ENCODE measurements at regions not wholly inside any gene's neighbourhood (a gene's known extent, or its start where the extent isn't known, plus 50 kb on each side); places are given as distances from the start of the nearest gene placed in this dataset.

- CTCF ChIA-PET = interaction anchor here (0.9 kb wide), 1 partner anchor 18 kb away, joined by 4 read pairs; no protein-coding TSS in a partner anchor
- POLR2A ChIA-PET = no interaction called here
Measured at GRCh38 chr14:98131406-98131805, 1140.6 kb downstream of the BCL11B start.

GRCh38 chr14:98133806-98134205 is 1138.2 kb downstream of the BCL11B start:
- no peak for TF ChIP-seq FOSL2 (IDR thresholded peaks at IDR 0.05; ENCODE audit: borderline replicate concordance, low read depth)
- TF ChIP-seq EZH2phosphoT487 (IDR thresholded peaks at IDR 0.05; ENCODE audit: borderline replicate concordance, low read depth) = no peak
- TF ChIP-seq ELF1 (IDR thresholded peaks at IDR 0.05) = no peak
- TF ChIP-seq EP300 (IDR thresholded peaks at IDR 0.05; ENCODE audit: borderline replicate concordance in 1 of 2, low read depth in 1 of 2, low read length in 1 of 2) = no peak
- TF ChIP-seq ZBTB33 (IDR thresholded peaks at IDR 0.05; ENCODE audit: borderline replicate concordance, low read depth) = no peak
- TF ChIP-seq NFIC (IDR thresholded peaks at IDR 0.05; ENCODE audit: borderline replicate concordance) = no peak
- H3K27ac ChIP-seq (ENCODE audit: low read depth in 2 of 2, low read length in 1 of 2) = no peak overlapping the region
- H4K20me1 ChIP-seq (ENCODE audit: insufficient read depth) = no peaks in the 10 kb centered on the region
- no peaks in the 10 kb centered on the region for H3K9me3 ChIP-seq
- H3K4me3 ChIP-seq (ENCODE audit: low read depth in 2 of 2, low read length in 1 of 2) = no peak overlapping the region
- H2AFZ ChIP-seq (ENCODE audit: low read depth) = no peak overlapping the region
- no peak overlapping the region for H3K9ac ChIP-seq
- POLR2A ChIA-PET = no interaction called here
- CTCF ChIA-PET = interaction anchor here (0.6 kb wide), 1 partner anchor 66 kb away, joined by 3 read pairs; no protein-coding TSS in a partner anchor
- no peaks in the 10 kb centered on the region for H3K79me2 ChIP-seq (ENCODE audit: insufficient read depth)
- 9% methylated on average over 4 of the region's 4 CpGs for WGBS (ENCODE audit: low lambda C conversion rate)
- no peak overlapping the region for H3K4me2 ChIP-seq
- H3K4me1 ChIP-seq (ENCODE audit: control insufficient read depth in 1 of 2, insufficient read depth in 2 of 2, low read depth in 1 of 2, low read length in 1 of 2) = no peaks in the 10 kb centered on the region
- no peaks in the 10 kb centered on the region for H3K9me2 ChIP-seq
- H3F3A ChIP-seq (replicated peaks; ENCODE audit: insufficient read depth) = no peaks in the 10 kb centered on the region
- no peaks in the 10 kb centered on the region for H3K36me3 ChIP-seq (replicated peaks in 1 of 2; ENCODE audit: control insufficient read depth in 1 of 2, insufficient read depth in 2 of 2, low read length in 1 of 2)
- H3K27me3 ChIP-seq (ENCODE audit: insufficient read depth) = no peaks in the 10 kb centered on the region
- no peak for DNase-seq

More at GRCh38 chr14:98131406-98131805, 1140.6 kb downstream of the BCL11B start:
- Histone ChIP-seq H3K9ac (no peak overlapping the region), H3K27me3 (ENCODE audit: insufficient read depth) (no peaks in the 10 kb centered on the region), H3K79me2 (ENCODE audit: insufficient read depth) (no peaks in the 10 kb centered on the region), H3F3A (replicated peaks; ENCODE audit: insufficient read depth) (no peaks in the 10 kb centered on the region), H3K9me2 (no peaks in the 10 kb centered on the region), H4K20me1 (ENCODE audit: insufficient read depth) (no peaks in the 10 kb centered on the region), H3K9me3 (no peaks in the 10 kb centered on the region), H3K4me1 (ENCODE audit: control insufficient read depth in 1 of 2, insufficient read depth in 2 of 2, low read depth in 1 of 2, low read length in 1 of 2) (no peaks in the 10 kb centered on the region), H3K36me3 (replicated peaks in 1 of 2; ENCODE audit: control insufficient read depth in 1 of 2, insufficient read depth in 2 of 2, low read length in 1 of 2) (no peaks in the 10 kb centered on the region), H3K4me3 (ENCODE audit: low read depth in 2 of 2, low read length in 1 of 2) (no peak overlapping the region), H3K27ac (ENCODE audit: low read depth in 2 of 2, low read length in 1 of 2) (no peak overlapping the region), H3K4me2 (no peak overlapping the region), H2AFZ (ENCODE audit: low read depth) (no peak overlapping the region)
- no peak for DNase-seq
- no peak for TF ChIP-seq IRF3 (IDR thresholded peaks at IDR 0.05; ENCODE audit: low read depth, low read length)
- TF ChIP-seq GABPA (IDR thresholded peaks at IDR 0.05; ENCODE audit: low read depth) = no peak
- no peak for TF ChIP-seq RAD21 (IDR thresholded peaks at IDR 0.05; ENCODE audit: low read length)
- no peak for TF ChIP-seq MEF2A (IDR thresholded peaks at IDR 0.05; ENCODE audit: borderline replicate concordance, low read depth)
- TF ChIP-seq RCOR1 (IDR thresholded peaks at IDR 0.05; ENCODE audit: low read length) = no peak
- TF ChIP-seq EZH2phosphoT487 (IDR thresholded peaks at IDR 0.05; ENCODE audit: borderline replicate concordance, low read depth) = no peak
- WGBS (ENCODE audit: low lambda C conversion rate) = 0% methylated on average over 1 of the region's 1 CpG

All from SK-N-SH (cell line).